PC-9 (cell line): ENCODE measurements at regions not wholly inside any gene's neighbourhood (a gene's known extent, or its start where the extent isn't known, plus 50 kb on each side); places are given as distances from the start of the nearest gene placed in this dataset.

Source experiments
- EZH2 ChIP-seq: fragments of 200-600 bp; sonication (generic); IDR thresholded peaks from 2 replicates; pipeline ENCODE4 v1.8.0; 2017; ENCODE audit warnings: antibody characterized with exemption, low read depth
- TF ChIP-seq, protein P1 (sequence below): fragments of 200-600 bp; sonication (generic); conservative IDR thresholded peaks from 2 replicates; pipeline ENCODE4 v1.6.1; 2017; ENCODE audit warnings: mixed run types, antibody characterized with exemption, mild to moderate bottlenecking, moderate library complexity

DNA sequence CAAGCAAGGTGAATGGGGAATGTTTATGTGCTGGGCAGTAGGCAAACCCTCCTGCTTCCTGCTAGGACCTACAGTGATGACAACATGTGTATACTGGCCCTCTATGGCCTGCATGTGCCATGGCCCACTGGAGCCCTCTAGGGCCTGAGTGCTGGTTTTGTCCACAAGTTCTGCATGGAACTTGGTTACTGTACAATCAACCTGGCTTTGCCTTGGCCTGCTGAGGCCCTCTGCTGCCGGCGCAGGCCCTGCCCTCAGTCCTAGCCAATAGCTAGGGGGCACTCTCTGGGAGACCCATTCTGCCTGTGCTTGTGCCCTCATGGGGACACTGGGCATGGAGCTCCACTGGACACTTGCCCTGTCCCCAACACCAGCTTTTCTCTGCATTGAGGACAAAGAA, 138.6 kb upstream of the NGF start:
- TF ChIP-seq, protein P1, sequence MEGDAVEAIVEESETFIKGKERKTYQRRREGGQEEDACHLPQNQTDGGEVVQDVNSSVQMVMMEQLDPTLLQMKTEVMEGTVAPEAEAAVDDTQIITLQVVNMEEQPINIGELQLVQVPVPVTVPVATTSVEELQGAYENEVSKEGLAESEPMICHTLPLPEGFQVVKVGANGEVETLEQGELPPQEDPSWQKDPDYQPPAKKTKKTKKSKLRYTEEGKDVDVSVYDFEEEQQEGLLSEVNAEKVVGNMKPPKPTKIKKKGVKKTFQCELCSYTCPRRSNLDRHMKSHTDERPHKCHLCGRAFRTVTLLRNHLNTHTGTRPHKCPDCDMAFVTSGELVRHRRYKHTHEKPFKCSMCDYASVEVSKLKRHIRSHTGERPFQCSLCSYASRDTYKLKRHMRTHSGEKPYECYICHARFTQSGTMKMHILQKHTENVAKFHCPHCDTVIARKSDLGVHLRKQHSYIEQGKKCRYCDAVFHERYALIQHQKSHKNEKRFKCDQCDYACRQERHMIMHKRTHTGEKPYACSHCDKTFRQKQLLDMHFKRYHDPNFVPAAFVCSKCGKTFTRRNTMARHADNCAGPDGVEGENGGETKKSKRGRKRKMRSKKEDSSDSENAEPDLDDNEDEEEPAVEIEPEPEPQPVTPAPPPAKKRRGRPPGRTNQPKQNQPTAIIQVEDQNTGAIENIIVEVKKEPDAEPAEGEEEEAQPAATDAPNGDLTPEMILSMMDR = no peak
- TF ChIP-seq EZH2 = no peak
